ENCODE measurements at regions not wholly inside any gene's neighbourhood (a gene's known extent, or its start where the extent isn't known, plus 50 kb on each side); places are given as distances from the start of the nearest gene placed in this dataset.

GRCh38 chr22:49492741-49493251 lies 334.9 kb downstream of the BRD1 start:
- TF ChIP-seq CTCF (IDR thresholded peaks at IDR 0.05; ENCODE audit: low read depth, low read length): no peak
- no peak for DNase-seq (ENCODE audit: extremely low read depth, low read depth)

- no peak for DNase-seq (ENCODE audit: extremely low read depth, low read depth)
- TF ChIP-seq CTCF (IDR thresholded peaks at IDR 0.05; ENCODE audit: low read depth, low read length): no peak
Observed at GRCh38 chr22:49492308-49492707, 335.4 kb downstream of the BRD1 start.

GRCh38 chr22:49491726-49492125 lies 335.9 kb downstream of the BRD1 start:
- no peak for TF ChIP-seq CTCF (IDR thresholded peaks at IDR 0.05; ENCODE audit: low read depth, low read length)
- no peak for DNase-seq (ENCODE audit: extremely low read depth, low read depth)

GRCh38 chr22:49491221-49491635 lies 336.4 kb downstream of the BRD1 start:
- no peak for TF ChIP-seq CTCF (IDR thresholded peaks at IDR 0.05; ENCODE audit: low read depth, low read length)
- no peak for DNase-seq (ENCODE audit: extremely low read depth, low read depth)

- DNase-seq (ENCODE audit: extremely low read depth, low read depth): no peak
- no peak for TF ChIP-seq CTCF (IDR thresholded peaks at IDR 0.05; ENCODE audit: low read depth, low read length)
Observed at GRCh38 chr22:49490692-49491091, 337.0 kb downstream of the BRD1 start.

GRCh38 chr22:49489821-49490220 lies 337.9 kb downstream of the BRD1 start:
- no peak for DNase-seq (ENCODE audit: extremely low read depth, low read depth)
- TF ChIP-seq CTCF (IDR thresholded peaks at IDR 0.05; ENCODE audit: low read depth, low read length): no peak

- no peak for DNase-seq (ENCODE audit: extremely low read depth, low read depth)
- TF ChIP-seq CTCF (IDR thresholded peaks at IDR 0.05; ENCODE audit: low read depth, low read length): no peak
Observed at GRCh38 chr22:49488943-49489342, 338.7 kb downstream of the BRD1 start.
